Loucy (cell line): ENCODE measurements at regions not wholly inside any gene's neighbourhood (a gene's known extent, or its start where the extent isn't known, plus 50 kb on each side); places are given as distances from the start of the nearest gene placed in this dataset.

Experiments
- H2AFZ ChIP-seq: fragments of 200-600 bp; sonication (generic); 2 replicates; pipeline ENCODE4 v1.6.0; 2016; ENCODE audit warnings: antibody characterized with exemption, mild to moderate bottlenecking, low read length, moderate library complexity
- H3F3A ChIP-seq: fragments of 200-600 bp; 2 replicates; pipeline ENCODE4 v1.6.0; 2016; ENCODE audit warnings: antibody characterized with exemption, low read depth, mild to moderate bottlenecking
- H3K27me3 ChIP-seq: fragments of 200-600 bp; sonication (generic); 2 replicates; pipeline ENCODE4 v1.6.1; 2014; ENCODE audit warnings: low read length, mild to moderate bottlenecking; ENCODE audit not compliant: insufficient read depth, poor library complexity, severe bottlenecking
- H3K36me3 ChIP-seq: fragments of 200-600 bp; sonication (generic); 2 replicates; pipeline ENCODE4 v1.6.1; 2016; ENCODE audit warnings: low read length; ENCODE audit not compliant: insufficient read depth
- H3K4me1 ChIP-seq: fragments of 200-600 bp; sonication (generic); 2 replicates; pipeline ENCODE4 v1.5.1; 2014; ENCODE audit warnings: low read length, mild to moderate bottlenecking; ENCODE audit not compliant: insufficient read depth, poor library complexity, severe bottlenecking
- H3K4me2 ChIP-seq: fragments of 200-600 bp; sonication (generic); 2 replicates; pipeline ENCODE4 v1.6.0; 2014; ENCODE audit warnings: antibody characterized with exemption, low read length, low read depth, mild to moderate bottlenecking; ENCODE audit not compliant: poor library complexity, severe bottlenecking
- H3K4me3 ChIP-seq: fragments of 200-600 bp; sonication (generic); 2 replicates; pipeline ENCODE4 v1.5.1; 2014; ENCODE audit warnings: low read length, mild to moderate bottlenecking, mixed read lengths; ENCODE audit not compliant: poor library complexity, severe bottlenecking
- H3K79me2 ChIP-seq: fragments of 200-600 bp; sonication (generic); 2 replicates; pipeline ENCODE4 v1.6.1; 2014; ENCODE audit warnings: low read length; ENCODE audit not compliant: insufficient read depth
- H3K9ac ChIP-seq: fragments of 200-600 bp; sonication (generic); 2 replicates; pipeline ENCODE4 v1.6.0; 2014; ENCODE audit warnings: mild to moderate bottlenecking, low read depth, low read length, moderate library complexity; ENCODE audit not compliant: poor library complexity, severe bottlenecking
- H3K9me2 ChIP-seq: fragments of 200-600 bp; sonication (generic); replicated peaks from 2 replicates; pipeline ENCODE4 v1.6.1; 2016; ENCODE audit warnings: low read depth, low read length, mixed read lengths
- H3K9me3 ChIP-seq: fragments of 200-600 bp; sonication (generic); 2 replicates; pipeline ENCODE4 v1.6.1; 2014; ENCODE audit warnings: mild to moderate bottlenecking, antibody characterized with exemption, low read length, low read depth; ENCODE audit not compliant: insufficient read depth
- H4K20me1 ChIP-seq: fragments of 200-600 bp; sonication (generic); 2 replicates; pipeline ENCODE4 v1.6.0; 2014; ENCODE audit warnings: antibody characterized with exemption, low read length, mild to moderate bottlenecking; ENCODE audit not compliant: insufficient read depth, poor library complexity, severe bottlenecking
- EZH2phosphoT487 ChIP-seq: fragments of 200-600 bp; IDR thresholded peaks from 2 replicates; pipeline ENCODE4 v1.6.1; 2018; ENCODE audit warnings: antibody characterized with exemption, mild to moderate bottlenecking, moderate library complexity, borderline replicate concordance
- TF ChIP-seq, protein P1 (sequence below): fragments of 200-600 bp; sonication (generic); conservative IDR thresholded peaks from 2 replicates; pipeline ENCODE4 v1.5.1; 2014; ENCODE audit warnings: mild to moderate bottlenecking, antibody characterized with exemption, low read length

- Histone ChIP-seq H3K4me3 (no peak overlapping the region), H3K79me2 (no peaks in the 10 kb centered on the region), H3K36me3 (no peaks in the 10 kb centered on the region), H4K20me1 (no peaks in the 10 kb centered on the region), H3K9me3 (no peaks in the 10 kb centered on the region), H3K4me1 (no peaks in the 10 kb centered on the region), H3K27me3 (no peaks in the 10 kb centered on the region), H3K9me2 (no peaks in the 10 kb centered on the region), H3K9ac (no peak overlapping the region), H3K4me2 (no peak overlapping the region), H3F3A (no peaks in the 10 kb centered on the region), H2AFZ (no peak overlapping the region)
- no peak for TF ChIP-seq EZH2phosphoT487
Observed at GRCh38 chr18:39421276-39421675, 1855.7 kb upstream of the CELF4 start.

- H3K4me1 ChIP-seq, result no peaks in the 10 kb centered on the region
- no peak overlapping the region for H3K4me2 ChIP-seq
- H3K36me3 ChIP-seq, result no peaks in the 10 kb centered on the region
- H3K27me3 ChIP-seq, result no peaks in the 10 kb centered on the region
- H3F3A ChIP-seq, result no peaks in the 10 kb centered on the region
- H3K9me2 ChIP-seq, result no peaks in the 10 kb centered on the region
- no peak overlapping the region for H3K4me3 ChIP-seq
- H3K79me2 ChIP-seq, result no peaks in the 10 kb centered on the region
- no peaks in the 10 kb centered on the region for H3K9me3 ChIP-seq
- TF ChIP-seq, protein P1, sequence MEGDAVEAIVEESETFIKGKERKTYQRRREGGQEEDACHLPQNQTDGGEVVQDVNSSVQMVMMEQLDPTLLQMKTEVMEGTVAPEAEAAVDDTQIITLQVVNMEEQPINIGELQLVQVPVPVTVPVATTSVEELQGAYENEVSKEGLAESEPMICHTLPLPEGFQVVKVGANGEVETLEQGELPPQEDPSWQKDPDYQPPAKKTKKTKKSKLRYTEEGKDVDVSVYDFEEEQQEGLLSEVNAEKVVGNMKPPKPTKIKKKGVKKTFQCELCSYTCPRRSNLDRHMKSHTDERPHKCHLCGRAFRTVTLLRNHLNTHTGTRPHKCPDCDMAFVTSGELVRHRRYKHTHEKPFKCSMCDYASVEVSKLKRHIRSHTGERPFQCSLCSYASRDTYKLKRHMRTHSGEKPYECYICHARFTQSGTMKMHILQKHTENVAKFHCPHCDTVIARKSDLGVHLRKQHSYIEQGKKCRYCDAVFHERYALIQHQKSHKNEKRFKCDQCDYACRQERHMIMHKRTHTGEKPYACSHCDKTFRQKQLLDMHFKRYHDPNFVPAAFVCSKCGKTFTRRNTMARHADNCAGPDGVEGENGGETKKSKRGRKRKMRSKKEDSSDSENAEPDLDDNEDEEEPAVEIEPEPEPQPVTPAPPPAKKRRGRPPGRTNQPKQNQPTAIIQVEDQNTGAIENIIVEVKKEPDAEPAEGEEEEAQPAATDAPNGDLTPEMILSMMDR, result no peak
- TF ChIP-seq EZH2phosphoT487, result no peak
- H3K9ac ChIP-seq, result no peak overlapping the region
- no peak overlapping the region for H2AFZ ChIP-seq
- H4K20me1 ChIP-seq, result no peaks in the 10 kb centered on the region
Observed at GRCh38 chr18:39419315-39419714, 1853.7 kb upstream of the CELF4 start.

GRCh38 chr18:39415471-39415870, 1849.9 kb upstream of the CELF4 start:
- TF ChIP-seq, protein P1, result no peak
- H3K9ac ChIP-seq, result no peak overlapping the region
- no peaks in the 10 kb centered on the region for H3K9me2 ChIP-seq
- no peak overlapping the region for H2AFZ ChIP-seq
- H3K4me1 ChIP-seq, result no peaks in the 10 kb centered on the region
- H3K9me3 ChIP-seq, result no peaks in the 10 kb centered on the region
- H3K36me3 ChIP-seq, result no peaks in the 10 kb centered on the region
- no peaks in the 10 kb centered on the region for H4K20me1 ChIP-seq
- no peak overlapping the region for H3K4me2 ChIP-seq
- no peaks in the 10 kb centered on the region for H3K27me3 ChIP-seq
- no peaks in the 10 kb centered on the region for H3K79me2 ChIP-seq
- H3F3A ChIP-seq, result no peaks in the 10 kb centered on the region
- H3K4me3 ChIP-seq, result no peak overlapping the region

DNA sequence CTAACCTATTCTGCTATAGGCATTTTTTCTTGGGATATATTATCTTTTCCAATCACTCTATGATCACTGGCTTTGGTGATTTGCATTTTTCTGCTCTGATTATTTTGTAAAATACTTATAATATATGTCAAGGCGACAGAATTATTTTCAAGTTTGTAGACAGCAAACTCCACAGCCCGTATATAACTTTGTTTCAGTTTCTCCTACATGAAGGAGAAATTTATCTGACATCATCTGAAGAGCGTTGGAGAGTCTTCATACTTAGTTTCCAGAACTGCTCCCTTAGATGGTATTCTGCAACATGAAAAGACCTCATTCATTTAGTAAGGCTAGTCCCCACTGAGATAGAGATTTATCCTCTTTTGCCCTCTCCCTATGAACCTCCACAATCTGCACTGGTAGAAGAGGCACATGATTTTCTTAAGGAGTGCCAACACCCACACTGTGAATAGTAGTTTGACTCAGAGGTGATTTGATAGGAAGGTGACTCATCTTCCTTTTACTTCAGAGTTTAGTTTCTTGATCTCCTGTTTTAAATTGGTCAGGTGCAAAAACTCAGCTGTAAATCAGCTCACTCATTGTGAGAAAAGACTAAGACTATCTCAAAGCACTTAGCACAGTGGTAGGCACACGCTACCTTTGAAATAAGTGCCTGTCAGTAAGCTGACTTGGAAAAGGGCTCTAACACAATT, 1848.6 kb upstream of the CELF4 start:
- Histone ChIP-seq H2AFZ (no peak overlapping the region), H3K4me2 (no peak overlapping the region), H3F3A (no peaks in the 10 kb centered on the region), H3K4me3 (no peak overlapping the region), H3K27me3 (no peaks in the 10 kb centered on the region), H4K20me1 (no peaks in the 10 kb centered on the region), H3K36me3 (no peaks in the 10 kb centered on the region), H3K4me1 (no peaks in the 10 kb centered on the region), H3K9ac (no peak overlapping the region), H3K9me2 (no peaks in the 10 kb centered on the region), H3K9me3 (no peaks in the 10 kb centered on the region), H3K79me2 (no peaks in the 10 kb centered on the region)
- no peak for TF ChIP-seq EZH2phosphoT487
